SK-N-SH (cell line): ENCODE measurements at regions not wholly inside any gene's neighbourhood (a gene's known extent, or its start where the extent isn't known, plus 50 kb on each side); places are given as distances from the start of the nearest gene placed in this dataset.

Experiments used
- CTCF ChIA-PET: fragments of 300-600, 350-600 bp; formaldehyde crosslinking; extraction: SDS; loops from one replicate; lab custom pipeline; 2021; lab: Yijun Ruan, JAX
- POLR2A ChIA-PET: fragments of 350-600 bp; sonication (Branson Sonifier 250); formaldehyde crosslinking; extraction: SDS; loops from one replicate; lab custom pipeline; 2020; ENCODE audit warnings: antibody characterized with exemption, inconsistent platforms; lab: Yijun Ruan, JAX
- DNase-seq: peaks from one replicate; pipeline ENCODE4 v3.0.0; 2012
- H2AFZ ChIP-seq: fragments of 200-600 bp; sonication (generic); 2 replicates; pipeline ENCODE4 v1.8.1; 2016; ENCODE audit warnings: antibody characterized with exemption, mild to moderate bottlenecking, low read depth
- H3F3A ChIP-seq: fragments of 200-600 bp; sonication (generic); replicated peaks from 2 replicates; pipeline ENCODE3; 2016; ENCODE audit warnings: antibody characterized with exemption, mild to moderate bottlenecking; ENCODE audit not compliant: insufficient read depth
- H3K27ac ChIP-seq, 2 experiments: fragments of 200-500 bp in 1 of 2; fragments of 200-600 bp in 1 of 2; sonication (Bioruptor generic) in 1 of 2; sonication (generic), shearing (Covaris generic) in 1 of 2; 2 replicates each; pipeline versions ENCODE4 v1.5.1 to v1.6.1; 2014 to 2016; ENCODE audit warnings: low read depth in 2 of 2, inconsistent platforms in 1 of 2, low read length in 1 of 2, mild to moderate bottlenecking in 1 of 2, mixed read lengths in 1 of 2
- H3K27me3 ChIP-seq: fragments of 200-600 bp; sonication (generic), shearing (Covaris generic); 2 replicates; pipeline ENCODE4 v1.6.1; 2016; ENCODE audit warnings: mixed run types; ENCODE audit not compliant: insufficient read depth
- H3K36me3 ChIP-seq, 2 experiments: fragments of 200-500 bp in 1 of 2; fragments of 200-600 bp in 1 of 2; sonication (Bioruptor generic) in 1 of 2; sonication (generic) in 1 of 2; replicated peaks in 1 of 2; 2 replicates each; pipeline versions ENCODE3 to v1.5.1; 2014 to 2016; ENCODE audit warnings: low read length in 1 of 2, mild to moderate bottlenecking in 1 of 2; ENCODE audit not compliant: insufficient read depth in 2 of 2, control insufficient read depth in 1 of 2
- H3K4me1 ChIP-seq, 2 experiments: fragments of 200-500 bp in 1 of 2; fragments of 200-600 bp in 1 of 2; sonication (Bioruptor generic) in 1 of 2; sonication (generic), shearing (Covaris generic) in 1 of 2; 2 replicates each; pipeline versions ENCODE4 v1.5.1 to v1.6.1; 2014 to 2016; ENCODE audit warnings: low read depth in 1 of 2, low read length in 1 of 2, mixed run types in 1 of 2; ENCODE audit not compliant: insufficient read depth in 2 of 2, control insufficient read depth in 1 of 2
- H3K4me2 ChIP-seq: fragments of 200-600 bp; sonication (generic), shearing (Covaris generic); 2 replicates; pipeline ENCODE4 v1.6.1; 2017; ENCODE audit warnings: mixed run types
- H3K4me3 ChIP-seq, 2 experiments: fragments of 200-500 bp in 1 of 2; fragments of 200-600 bp in 1 of 2; sonication (Bioruptor generic) in 1 of 2; sonication (generic), shearing (Covaris generic) in 1 of 2; 2 replicates each; pipeline versions ENCODE4 v1.5.1 to v1.8.1; 2014 to 2016; ENCODE audit warnings: low read depth in 2 of 2, inconsistent platforms in 1 of 2, low read length in 1 of 2, mild to moderate bottlenecking in 1 of 2, mixed read lengths in 1 of 2, moderate library complexity in 1 of 2
- H3K79me2 ChIP-seq: fragments of 200-600 bp; sonication (generic); 2 replicates; pipeline ENCODE4 v1.8.1; 2017; ENCODE audit warnings: mild to moderate bottlenecking; ENCODE audit not compliant: insufficient read depth
- H3K9ac ChIP-seq: fragments of 200-600 bp; sonication (generic); 2 replicates; pipeline ENCODE4 v1.6.1; 2017; ENCODE audit warnings: mixed run types
- H3K9me2 ChIP-seq: fragments of 200-600 bp; sonication (generic); 2 replicates; pipeline ENCODE4 v1.6.1; 2017; ENCODE audit warnings: mixed run types
- H3K9me3 ChIP-seq: fragments of 200-600 bp; sonication (generic); 2 replicates; pipeline ENCODE4 v1.6.1; 2017; ENCODE audit warnings: mixed run types, mild to moderate bottlenecking, moderate library complexity
- H4K20me1 ChIP-seq: fragments of 200-600 bp; sonication (generic); 2 replicates; pipeline ENCODE4 v1.6.1; 2017; ENCODE audit warnings: mild to moderate bottlenecking, mixed run types; ENCODE audit not compliant: insufficient read depth
- CHD2 ChIP-seq: fragments of 150-350 bp; IDR thresholded peaks from 2 replicates; pipeline ENCODE4 v1.6.1; 2018; ENCODE audit warnings: low read length; ENCODE audit not compliant: partially characterized antibody
- EP300 ChIP-seq, 2 experiments: IDR thresholded peaks; 2 replicates each; pipeline versions ENCODE4 v1.4.0 to v1.6.1; 2012; ENCODE audit warnings: borderline replicate concordance in 1 of 2, low read depth in 1 of 2, low read length in 1 of 2
- FOXJ3 ChIP-seq: sonication (generic); formaldehyde crosslinking; IDR thresholded peaks from 2 replicates; pipeline ENCODE4 v1.5.1; 2020; ENCODE audit warnings: mild to moderate bottlenecking, missing genetic modification reagents
- FOXM1 ChIP-seq: IDR thresholded peaks from 2 replicates; pipeline ENCODE4 v1.4.0; 2012; ENCODE audit warnings: low read depth, mild to moderate bottlenecking
- GABPA ChIP-seq: IDR thresholded peaks from 2 replicates; pipeline ENCODE4 v1.4.0; 2012; ENCODE audit warnings: low read depth, mild to moderate bottlenecking
- GATA2 ChIP-seq: sonication (generic); formaldehyde crosslinking; IDR thresholded peaks from 2 replicates; pipeline ENCODE4 v1.5.0; 2020; ENCODE audit warnings: mild to moderate bottlenecking, missing genetic modification reagents
- MXI1 ChIP-seq: IDR thresholded peaks from 2 replicates; pipeline ENCODE4 v1.6.1; 2012; ENCODE audit warnings: mild to moderate bottlenecking, low read depth, low read length, improper control_type of control experiment
- NFIC ChIP-seq: IDR thresholded peaks from 2 replicates; pipeline ENCODE4 v1.4.0; 2012; ENCODE audit warnings: borderline replicate concordance
- POLR2AphosphoS5 ChIP-seq: IDR thresholded peaks from 2 replicates; pipeline ENCODE4 v1.6.1; 2012; ENCODE audit warnings: low read depth, low read length
- RAD21 ChIP-seq: IDR thresholded peaks from 2 replicates; pipeline ENCODE4 v1.6.1; 2012; ENCODE audit warnings: mild to moderate bottlenecking, low read length
- RFX5 ChIP-seq: IDR thresholded peaks from 2 replicates; pipeline ENCODE4 v1.6.1; 2012; ENCODE audit warnings: mild to moderate bottlenecking, improper control_type of control experiment, low read length
- RXRA ChIP-seq: IDR thresholded peaks from 2 replicates; pipeline ENCODE4 v1.4.0; 2012; ENCODE audit warnings: low read depth, mild to moderate bottlenecking, borderline replicate concordance
- YY1 ChIP-seq: IDR thresholded peaks from 2 replicates; pipeline ENCODE4 v1.4.0; 2012; ENCODE audit warnings: low read depth, mild to moderate bottlenecking
- ZBTB33 ChIP-seq: IDR thresholded peaks from 2 replicates; pipeline ENCODE4 v1.4.0; 2012; ENCODE audit warnings: low read depth, borderline replicate concordance
- WGBS: methylation state at CpG from one replicate; pipeline ENCODE4 v1.1.6; 2017; ENCODE audit warnings: low lambda C conversion rate; 5-methylcytosine and 5-hydroxymethylcytosine counted together
- TF ChIP-seq, protein P1 (sequence below): IDR thresholded peaks from 2 replicates; pipeline ENCODE4 v1.4.0; 2012; ENCODE audit warnings: low read depth, borderline replicate concordance
- TF ChIP-seq, protein P2 (sequence below): IDR thresholded peaks from 2 replicates; pipeline ENCODE4 v1.6.1; 2012; ENCODE audit warnings: mild to moderate bottlenecking, low read depth, low read length, moderate library complexity
- TF ChIP-seq, protein P3 (sequence below): fragments of 150-350 bp; IDR thresholded peaks from 2 replicates; pipeline ENCODE4 v1.6.1; 2017; ENCODE audit warnings: antibody characterized with exemption, low read length, low read depth, borderline replicate concordance
- TF ChIP-seq, protein P4 (sequence below): IDR thresholded peaks from 2 replicates; pipeline ENCODE4 v1.4.0; 2012; ENCODE audit warnings: low read depth

DNA sequence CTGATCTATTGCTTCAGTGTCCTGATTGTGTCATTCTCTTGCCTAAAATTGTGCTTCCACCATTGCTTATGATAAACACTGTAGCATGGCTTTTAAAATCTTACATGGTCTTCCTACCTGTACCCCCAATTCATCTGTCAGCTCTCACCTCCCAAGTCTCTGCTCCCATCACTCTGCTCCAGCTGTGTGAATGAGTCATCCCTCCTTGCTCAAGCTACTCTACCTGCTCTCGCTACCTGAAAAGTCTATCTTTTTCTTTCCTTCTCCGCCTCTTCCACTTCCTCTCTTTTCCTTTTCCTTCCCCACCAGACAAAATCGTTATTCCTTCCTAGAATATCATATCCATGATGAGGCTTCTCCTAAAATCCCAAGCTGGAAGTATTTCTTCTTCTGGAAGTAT is 341.7 kb downstream of the PRELID2 start:
- no peaks in the 10 kb centered on the region for H3K79me2 ChIP-seq
- no peak overlapping the region for H3K9ac ChIP-seq
- no peaks in the 10 kb centered on the region for H3K27me3 ChIP-seq
- H3F3A ChIP-seq: peaks cover 4% of the 10 kb centered on the region
- CTCF ChIA-PET: interaction anchor here (0.9 to 1.2 kb wide), 2 partner anchors 14 to 48 kb away, joined by 3 read pairs; no protein-coding TSS in a partner anchor
- TF ChIP-seq FOXJ3 (CRISPR knock-in tag) (no peak), GABPA (no peak), FOXM1 (no peak), GATA2 (CRISPR knock-in tag) (no peak), NFIC (no peak)
- TF ChIP-seq, protein P1, sequence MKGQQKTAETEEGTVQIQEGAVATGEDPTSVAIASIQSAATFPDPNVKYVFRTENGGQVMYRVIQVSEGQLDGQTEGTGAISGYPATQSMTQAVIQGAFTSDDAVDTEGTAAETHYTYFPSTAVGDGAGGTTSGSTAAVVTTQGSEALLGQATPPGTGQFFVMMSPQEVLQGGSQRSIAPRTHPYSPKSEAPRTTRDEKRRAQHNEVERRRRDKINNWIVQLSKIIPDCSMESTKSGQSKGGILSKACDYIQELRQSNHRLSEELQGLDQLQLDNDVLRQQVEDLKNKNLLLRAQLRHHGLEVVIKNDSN: no peak
- TF ChIP-seq, protein P2, sequence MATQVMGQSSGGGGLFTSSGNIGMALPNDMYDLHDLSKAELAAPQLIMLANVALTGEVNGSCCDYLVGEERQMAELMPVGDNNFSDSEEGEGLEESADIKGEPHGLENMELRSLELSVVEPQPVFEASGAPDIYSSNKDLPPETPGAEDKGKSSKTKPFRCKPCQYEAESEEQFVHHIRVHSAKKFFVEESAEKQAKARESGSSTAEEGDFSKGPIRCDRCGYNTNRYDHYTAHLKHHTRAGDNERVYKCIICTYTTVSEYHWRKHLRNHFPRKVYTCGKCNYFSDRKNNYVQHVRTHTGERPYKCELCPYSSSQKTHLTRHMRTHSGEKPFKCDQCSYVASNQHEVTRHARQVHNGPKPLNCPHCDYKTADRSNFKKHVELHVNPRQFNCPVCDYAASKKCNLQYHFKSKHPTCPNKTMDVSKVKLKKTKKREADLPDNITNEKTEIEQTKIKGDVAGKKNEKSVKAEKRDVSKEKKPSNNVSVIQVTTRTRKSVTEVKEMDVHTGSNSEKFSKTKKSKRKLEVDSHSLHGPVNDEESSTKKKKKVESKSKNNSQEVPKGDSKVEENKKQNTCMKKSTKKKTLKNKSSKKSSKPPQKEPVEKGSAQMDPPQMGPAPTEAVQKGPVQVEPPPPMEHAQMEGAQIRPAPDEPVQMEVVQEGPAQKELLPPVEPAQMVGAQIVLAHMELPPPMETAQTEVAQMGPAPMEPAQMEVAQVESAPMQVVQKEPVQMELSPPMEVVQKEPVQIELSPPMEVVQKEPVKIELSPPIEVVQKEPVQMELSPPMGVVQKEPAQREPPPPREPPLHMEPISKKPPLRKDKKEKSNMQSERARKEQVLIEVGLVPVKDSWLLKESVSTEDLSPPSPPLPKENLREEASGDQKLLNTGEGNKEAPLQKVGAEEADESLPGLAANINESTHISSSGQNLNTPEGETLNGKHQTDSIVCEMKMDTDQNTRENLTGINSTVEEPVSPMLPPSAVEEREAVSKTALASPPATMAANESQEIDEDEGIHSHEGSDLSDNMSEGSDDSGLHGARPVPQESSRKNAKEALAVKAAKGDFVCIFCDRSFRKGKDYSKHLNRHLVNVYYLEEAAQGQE: no peak
- no peaks in the 10 kb centered on the region for H3K9me2 ChIP-seq
- H2AFZ ChIP-seq: no peak overlapping the region
- no peak overlapping the region for H3K4me2 ChIP-seq
- POLR2A ChIA-PET: no interaction called here
- no peaks in the 10 kb centered on the region for H4K20me1 ChIP-seq
- peaks cover 0 to 8% of the 10 kb centered on the region in 2 experiments; a peak in 1 of 4 replicates for H3K4me1 ChIP-seq
- no peak overlapping the region for H3K4me3 ChIP-seq
- no peak overlapping the region for H3K27ac ChIP-seq
- no peaks in the 10 kb centered on the region for H3K36me3 ChIP-seq
- no peak for DNase-seq
- no peaks in the 10 kb centered on the region for H3K9me3 ChIP-seq
- WGBS: 80% methylated on average over 3 of the region's 3 CpGs

DNA sequence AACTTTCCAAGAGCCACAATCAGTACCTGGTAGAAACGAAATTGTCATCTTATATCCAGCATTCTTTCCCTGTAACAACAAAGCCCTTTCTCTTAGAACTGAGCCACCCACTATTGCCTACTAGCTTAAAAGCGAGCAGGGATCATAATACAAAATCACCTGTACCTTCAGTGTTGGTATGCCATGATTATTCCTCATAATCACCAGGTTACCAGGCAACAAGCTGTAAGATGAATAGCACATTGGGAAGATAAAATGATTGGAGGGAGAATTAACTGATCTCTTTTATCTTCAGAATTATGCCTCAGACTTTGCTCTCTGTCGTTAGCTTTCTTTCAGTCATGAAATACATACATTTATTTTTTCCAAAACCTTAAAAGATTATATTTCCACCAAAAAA is 345.6 kb downstream of the PRELID2 start:
- Histone ChIP-seq H3K27ac (no peak overlapping the region), H4K20me1 (no peaks in the 10 kb centered on the region), H3K9me2 (no peaks in the 10 kb centered on the region), H3K79me2 (no peaks in the 10 kb centered on the region), H2AFZ (no peak overlapping the region), H3K4me3 (no peak overlapping the region), H3K27me3 (no peaks in the 10 kb centered on the region), H3K36me3 (no peaks in the 10 kb centered on the region), H3K4me2 (no peak overlapping the region), H3K9me3 (no peaks in the 10 kb centered on the region), H3K4me1 (no peaks in the 10 kb centered on the region), H3K9ac (no peak overlapping the region), H3F3A (no peaks in the 10 kb centered on the region)
- ChIA-PET CTCF (interaction anchor here (0.8 to 1.5 kb wide), 2 partner anchors 14 to 1286 kb away, joined by 3 read pairs; no protein-coding TSS in a partner anchor), POLR2A (no interaction called here)
- 83% methylated on average over 3 of the region's 3 CpGs for WGBS
- DNase-seq: no peak
- TF ChIP-seq RXRA (no peak), RAD21 (no peak), RFX5 (no peak), YY1 (no peak), FOXJ3 (CRISPR knock-in tag) (no peak), POLR2AphosphoS5 (no peak), MXI1 (no peak), EP300 (IDR thresholded peaks at IDR 0.05; ENCODE audit: borderline replicate concordance in 1 of 2, low read depth in 1 of 2, low read length in 1 of 2) (no peak), CHD2 (no peak), ZBTB33 (no peak)
- TF ChIP-seq, protein P3, sequence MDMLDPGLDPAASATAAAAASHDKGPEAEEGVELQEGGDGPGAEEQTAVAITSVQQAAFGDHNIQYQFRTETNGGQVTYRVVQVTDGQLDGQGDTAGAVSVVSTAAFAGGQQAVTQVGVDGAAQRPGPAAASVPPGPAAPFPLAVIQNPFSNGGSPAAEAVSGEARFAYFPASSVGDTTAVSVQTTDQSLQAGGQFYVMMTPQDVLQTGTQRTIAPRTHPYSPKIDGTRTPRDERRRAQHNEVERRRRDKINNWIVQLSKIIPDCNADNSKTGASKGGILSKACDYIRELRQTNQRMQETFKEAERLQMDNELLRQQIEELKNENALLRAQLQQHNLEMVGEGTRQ: no peak
- TF ChIP-seq, protein P4, sequence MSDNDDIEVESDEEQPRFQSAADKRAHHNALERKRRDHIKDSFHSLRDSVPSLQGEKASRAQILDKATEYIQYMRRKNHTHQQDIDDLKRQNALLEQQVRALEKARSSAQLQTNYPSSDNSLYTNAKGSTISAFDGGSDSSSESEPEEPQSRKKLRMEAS: no peak
